Spleen (tissue), 11 donors: ENCODE measurements at regions not wholly inside any gene's neighbourhood (a gene's known extent, or its start where the extent isn't known, plus 50 kb on each side); places are given as distances from the start of the nearest gene placed in this dataset.

ENCODE experiments used
- DNase-seq: peaks from one replicate; pipeline ENCODE4 v3.0.0-alpha.2; 2020
- H3K27ac ChIP-seq, 8 donors: fragments of 200-600 bp; sonication (generic) in 7 of 8; 1 replicate in 4 of 8; 2 replicates in 4 of 8; pipeline versions ENCODE4 v1.5.0 to v1.8.0; 2016 to 2021; ENCODE audit warnings: inconsistent platforms in 4 of 8, mild to moderate bottlenecking in 4 of 8, moderate library complexity in 1 of 8
- H3K27me3 ChIP-seq, 7 donors: fragments of 200-600 bp; sonication (generic) in 6 of 7; replicated peaks in 1 of 7; 1 replicate in 4 of 7; 2 replicates in 3 of 7; pipeline versions ENCODE4 v1.5.0 to v1.8.0; 2016 to 2021; ENCODE audit warnings: inconsistent platforms in 3 of 7, mild to moderate bottlenecking in 1 of 7
- H3K36me3 ChIP-seq, 6 donors: fragments of 200-600 bp; sonication (generic) in 5 of 6; 1 replicate in 4 of 6; 2 replicates in 2 of 6; pipeline versions ENCODE4 v1.5.0 to v1.8.0; 2016 to 2021; ENCODE audit warnings: inconsistent platforms in 2 of 6
- H3K4me1 ChIP-seq, 6 donors: fragments of 200-600 bp; sonication (generic) in 5 of 6; 1 replicate in 3 of 6; 2 replicates in 3 of 6; pipeline versions ENCODE4 v1.5.0 to v1.8.0; 2016 to 2021; ENCODE audit warnings: inconsistent platforms in 3 of 6
- H3K4me3 ChIP-seq, 8 donors: fragments of 200-600 bp; sonication (generic) in 7 of 8; 1 replicate in 4 of 8; 2 replicates in 4 of 8; pipeline versions ENCODE4 v1.5.0 to v1.8.0; 2016 to 2021; ENCODE audit warnings: inconsistent platforms in 4 of 8, mild to moderate bottlenecking in 4 of 8, moderate library complexity in 2 of 8
- H3K9me3 ChIP-seq, 8 donors: fragments of 200-600 bp; sonication (generic) in 7 of 8; 1 replicate in 4 of 8; 2 replicates in 4 of 8; pipeline versions ENCODE4 v1.5.0 to v1.8.0; 2016 to 2021; ENCODE audit warnings: inconsistent platforms in 4 of 8
- CTCF ChIP-seq, 11 experiments: fragments of 200-600 bp in 7 of 11; fragments of 450-650 bp in 4 of 11; sonication (generic) in 4 of 11; IDR thresholded peaks in 8 of 11; conservative IDR thresholded peaks in 3 of 11; 1 replicate in 7 of 11; 2 replicates in 4 of 11; pipeline versions ENCODE4 v1.4.0 to v1.8.0; 2016 to 2021; ENCODE audit warnings: antibody characterized with exemption in 11 of 11, inconsistent platforms in 4 of 11, mild to moderate bottlenecking in 1 of 11
- POLR2A ChIP-seq, 3 donors: fragments of 450-650 bp; IDR thresholded peaks; one replicate each; pipeline ENCODE4 v1.5.1; 2017; ENCODE audit warnings: antibody characterized with exemption in 3 of 3, mild to moderate bottlenecking in 1 of 3
- POLR2AphosphoS5 ChIP-seq, 3 donors: sonication (generic); formaldehyde crosslinking; IDR thresholded peaks; one replicate each; pipeline ENCODE4 v1.5.1; 2017; ENCODE audit warnings: antibody characterized with exemption in 3 of 3
- WGBS, 5 donors: extraction: QIAGEN DNeasy Blood & Tissue Kit in 3 of 5; methylation state at CpG; one replicate each; pipeline versions ENCODE4 v1.1.5 to v1.1.7; 2013 to 2018; 5-methylcytosine and 5-hydroxymethylcytosine counted together
- intact Hi-C: fragments of 100-400 bp; cut with DNase I; formaldehyde crosslinking; loops from one replicate; pipeline ENCODE4 v1.15.0; 2023; ENCODE audit warnings: low total_unique reads
- donor health status: healthy with polysubstance abuse.
- donor health status: DM: no; HTN: no; CAD: no; lungs with moderate emphysema.
- donor health status: DM: no; HTN: no; CAD: no.
- donor health status: Bipolar disorder and iron deficiency.
- donor health status: healthy.
- donor health status: DM: no; HTN: no; CAD: no.
- donor health status: DM: yes; HTN: yes; CAD: no.

GRCh38 chr1:70546726-70547125 lies 135.7 kb downstream of the CTH start:
- WGBS, 5 donors: 83 to 94% (median 91%) methylated on average over 1 of the region's 1 CpG
- Histone ChIP-seq H3K36me3 (no peaks in the 10 kb centered on the region), H3K4me1 (no peaks in the 10 kb centered on the region), H3K4me3 (no peak overlapping the region), H3K27ac (no peak overlapping the region), H3K27me3 (peaks cover 0 to 8% (median 0%) of the 10 kb centered on the region in 7 donors), H3K9me3 (no peaks in the 10 kb centered on the region)
- no peak for DNase-seq
- intact Hi-C loops: no loop called here
- TF ChIP-seq POLR2A (IDR thresholded peaks at IDR 0.05): no peak
- no peak for TF ChIP-seq POLR2AphosphoS5 (IDR thresholded peaks at IDR 0.05)
- TF ChIP-seq CTCF (IDR thresholded peaks at IDR 0.05 in 8 of 11, conservative IDR thresholded peaks at IDR 0.05 in 3 of 11): no peak

GRCh38 chr1:70552662-70553566 lies 141.8 kb downstream of the CTH start:
- no peak for DNase-seq
- TF ChIP-seq POLR2AphosphoS5 (IDR thresholded peaks at IDR 0.05) (no peak), CTCF (IDR thresholded peaks at IDR 0.05 in 8 of 11, conservative IDR thresholded peaks at IDR 0.05 in 3 of 11) (no peak), POLR2A (IDR thresholded peaks at IDR 0.05) (no peak)
- peaks cover 0 to 8% (median 0%) of the 10 kb centered on the region in 7 donors for H3K27me3 ChIP-seq
- H3K27ac ChIP-seq: no peak overlapping the region
- no peaks in the 10 kb centered on the region for H3K36me3 ChIP-seq
- H3K4me3 ChIP-seq: no peak overlapping the region
- intact Hi-C loops: no loop called here
- no peaks in the 10 kb centered on the region for H3K4me1 ChIP-seq
- 37 to 57% (median 46%) methylated on average over 2 of the region's 2 CpGs for WGBS, 5 donors
- H3K9me3 ChIP-seq: no peaks in the 10 kb centered on the region

- Histone ChIP-seq H3K4me3 (no peak overlapping the region), H3K27ac (no peak overlapping the region), H3K4me1 (no peaks in the 10 kb centered on the region), H3K27me3 (peaks cover 0 to 6% (median 0%) of the 10 kb centered on the region in 7 donors), H3K36me3 (no peaks in the 10 kb centered on the region), H3K9me3 (no peaks in the 10 kb centered on the region)
- no peak for DNase-seq
- WGBS, 5 donors: 60 to 88% (median 69%) methylated on average over 1 of the region's 1 CpG
- TF ChIP-seq POLR2A (IDR thresholded peaks at IDR 0.05) (no peak), CTCF (IDR thresholded peaks at IDR 0.05 in 8 of 11, conservative IDR thresholded peaks at IDR 0.05 in 3 of 11) (no peak), POLR2AphosphoS5 (IDR thresholded peaks at IDR 0.05) (no peak)
- intact Hi-C loops: no loop called here
These were observed 142.5 kb downstream of the CTH start for GRCh38 chr1:70553567-70553956.

GRCh38 chr1:70554341-70554740 lies 143.3 kb downstream of the CTH start:
- Histone ChIP-seq H3K9me3 (no peaks in the 10 kb centered on the region), H3K27ac (no peak overlapping the region), H3K36me3 (no peaks in the 10 kb centered on the region), H3K4me3 (no peak overlapping the region), H3K27me3 (no peaks in the 10 kb centered on the region), H3K4me1 (no peaks in the 10 kb centered on the region)
- TF ChIP-seq CTCF (IDR thresholded peaks at IDR 0.05 in 8 of 11, conservative IDR thresholded peaks at IDR 0.05 in 3 of 11): no peak
- no peak for TF ChIP-seq POLR2AphosphoS5 (IDR thresholded peaks at IDR 0.05)
- no peak for TF ChIP-seq POLR2A (IDR thresholded peaks at IDR 0.05)
- no peak for DNase-seq
- intact Hi-C loops: no loop called here
- 75 to 93% (median 92%) methylated on average over 2 of the region's 2 CpGs for WGBS, 5 donors
